ENCODE measurements at regions not wholly inside any gene's neighbourhood (a gene's known extent, or its start where the extent isn't known, plus 50 kb on each side); places are given as distances from the start of the nearest gene placed in this dataset.

DNA sequence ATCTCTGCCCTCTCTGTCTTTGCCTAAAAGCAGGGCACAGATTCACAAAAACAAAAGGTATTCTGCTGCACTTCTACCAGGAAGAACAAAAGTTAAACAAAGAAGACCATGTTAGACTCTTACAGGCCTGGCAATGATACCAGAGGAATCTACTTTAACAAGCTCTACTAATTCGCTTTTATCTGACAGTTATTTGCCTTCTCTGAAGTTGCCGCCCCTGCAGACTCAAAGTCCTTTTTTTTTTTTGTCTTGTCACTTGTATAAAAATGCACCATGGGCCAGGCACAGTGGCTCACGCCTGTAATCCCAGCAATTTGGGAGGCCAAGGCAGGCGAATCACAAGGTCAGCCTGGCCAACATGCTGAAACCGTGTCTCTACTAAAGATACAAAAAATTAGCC, 176.5 kb upstream of the UBL3 start:
- H3K27me3 ChIP-seq: no peaks in the 10 kb centered on the region
- H3K36me3 ChIP-seq: no peaks in the 10 kb centered on the region
- H3K4me3 ChIP-seq: no peak overlapping the region
- WGBS, 2 donors (ENCODE audit: low coverage in 1 of 2): 0 to 62% methylated on average over 1 to 5 of the region's 5 CpGs
- H3K27ac ChIP-seq: no peak overlapping the region
- TF ChIP-seq, protein P1, sequence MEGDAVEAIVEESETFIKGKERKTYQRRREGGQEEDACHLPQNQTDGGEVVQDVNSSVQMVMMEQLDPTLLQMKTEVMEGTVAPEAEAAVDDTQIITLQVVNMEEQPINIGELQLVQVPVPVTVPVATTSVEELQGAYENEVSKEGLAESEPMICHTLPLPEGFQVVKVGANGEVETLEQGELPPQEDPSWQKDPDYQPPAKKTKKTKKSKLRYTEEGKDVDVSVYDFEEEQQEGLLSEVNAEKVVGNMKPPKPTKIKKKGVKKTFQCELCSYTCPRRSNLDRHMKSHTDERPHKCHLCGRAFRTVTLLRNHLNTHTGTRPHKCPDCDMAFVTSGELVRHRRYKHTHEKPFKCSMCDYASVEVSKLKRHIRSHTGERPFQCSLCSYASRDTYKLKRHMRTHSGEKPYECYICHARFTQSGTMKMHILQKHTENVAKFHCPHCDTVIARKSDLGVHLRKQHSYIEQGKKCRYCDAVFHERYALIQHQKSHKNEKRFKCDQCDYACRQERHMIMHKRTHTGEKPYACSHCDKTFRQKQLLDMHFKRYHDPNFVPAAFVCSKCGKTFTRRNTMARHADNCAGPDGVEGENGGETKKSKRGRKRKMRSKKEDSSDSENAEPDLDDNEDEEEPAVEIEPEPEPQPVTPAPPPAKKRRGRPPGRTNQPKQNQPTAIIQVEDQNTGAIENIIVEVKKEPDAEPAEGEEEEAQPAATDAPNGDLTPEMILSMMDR (IDR thresholded peaks at IDR 0.05): no peak
- TF ChIP-seq EP300 (IDR thresholded peaks at IDR 0.05; ENCODE audit: low read depth) (no peak), POLR2AphosphoS5 (IDR thresholded peaks at IDR 0.05) (no peak), POLR2A (IDR thresholded peaks at IDR 0.05) (no peak)
- H3K4me1 ChIP-seq: no peaks in the 10 kb centered on the region
- intact Hi-C loops (cut with DNase I; ENCODE audit: low total_unique reads) (no loop called here), in situ Hi-C loops (cut with MboI; ENCODE audit: low pct_ligation_motif_present in 1 of 4, low pct_unique_long_range_greater_than_20kb in 1 of 4, low sequenced_read_pairs in 3 of 4) (no loop called here)
- H3K9me3 ChIP-seq: no peaks in the 10 kb centered on the region
- no peak for DNase-seq

DNA sequence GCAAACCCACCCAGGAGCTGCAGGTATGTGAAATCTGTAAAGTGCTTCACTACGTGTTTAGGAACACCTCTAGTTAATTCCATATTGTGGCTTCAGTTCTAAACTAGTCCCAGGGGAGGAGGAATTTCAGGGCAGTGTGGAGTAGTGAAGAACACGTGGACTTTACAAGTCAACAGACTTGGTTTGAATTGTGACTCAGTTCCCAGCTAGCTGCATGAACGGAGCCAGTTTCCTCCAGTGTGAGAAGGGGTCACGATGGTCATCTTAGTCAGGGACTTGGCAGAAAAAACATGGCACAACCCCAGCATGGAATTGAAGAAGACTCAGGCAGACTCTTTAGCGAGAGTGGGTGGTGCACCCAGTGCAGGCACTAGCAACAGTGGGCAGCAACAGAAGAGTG, 175.7 kb upstream of the UBL3 start:
- intact Hi-C loops (cut with DNase I; ENCODE audit: low total_unique reads) (no loop called here), in situ Hi-C loops (cut with MboI; ENCODE audit: low pct_ligation_motif_present in 1 of 4, low pct_unique_long_range_greater_than_20kb in 1 of 4, low sequenced_read_pairs in 3 of 4) (no loop called here)
- DNase-seq: no peak
- Histone ChIP-seq H3K9me3 (no peaks in the 10 kb centered on the region), H3K36me3 (no peaks in the 10 kb centered on the region), H3K4me3 (no peak overlapping the region), H3K4me1 (no peaks in the 10 kb centered on the region), H3K27me3 (no peaks in the 10 kb centered on the region), H3K27ac (no peak overlapping the region)
- TF ChIP-seq EP300 (IDR thresholded peaks at IDR 0.05; ENCODE audit: low read depth) (no peak), POLR2A (IDR thresholded peaks at IDR 0.05) (no peak)
- TF ChIP-seq, protein P1 (IDR thresholded peaks at IDR 0.05): no peak
- 84 to 100% methylated on average over 2 to 5 of the region's 5 CpGs for WGBS, 2 donors (ENCODE audit: low coverage in 1 of 2)

DNA sequence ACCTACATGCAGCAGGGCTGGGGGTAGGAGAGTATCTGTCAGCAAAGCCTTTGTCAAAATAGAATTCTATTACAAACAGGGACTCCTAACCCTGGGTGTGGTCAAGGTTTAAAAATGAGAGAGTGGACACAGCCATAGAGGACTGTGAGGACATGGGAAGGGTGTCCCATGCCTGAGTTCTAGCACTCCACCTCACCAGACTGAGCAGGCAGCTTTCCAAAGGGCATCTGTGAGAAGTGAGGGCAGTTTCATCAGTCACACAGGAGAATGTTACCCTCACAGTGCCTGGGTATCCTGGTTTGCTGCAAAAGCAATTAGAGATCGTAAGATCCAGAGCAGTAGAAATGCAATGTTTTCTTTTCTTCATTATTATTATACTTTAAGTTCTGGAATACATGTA, 174.9 kb upstream of the UBL3 start:
- TF ChIP-seq EP300 (IDR thresholded peaks at IDR 0.05; ENCODE audit: low read depth) (no peak), POLR2A (IDR thresholded peaks at IDR 0.05) (no peak), POLR2AphosphoS5 (IDR thresholded peaks at IDR 0.05) (no peak)
- TF ChIP-seq, protein P1 (IDR thresholded peaks at IDR 0.05): no peak

DNA sequence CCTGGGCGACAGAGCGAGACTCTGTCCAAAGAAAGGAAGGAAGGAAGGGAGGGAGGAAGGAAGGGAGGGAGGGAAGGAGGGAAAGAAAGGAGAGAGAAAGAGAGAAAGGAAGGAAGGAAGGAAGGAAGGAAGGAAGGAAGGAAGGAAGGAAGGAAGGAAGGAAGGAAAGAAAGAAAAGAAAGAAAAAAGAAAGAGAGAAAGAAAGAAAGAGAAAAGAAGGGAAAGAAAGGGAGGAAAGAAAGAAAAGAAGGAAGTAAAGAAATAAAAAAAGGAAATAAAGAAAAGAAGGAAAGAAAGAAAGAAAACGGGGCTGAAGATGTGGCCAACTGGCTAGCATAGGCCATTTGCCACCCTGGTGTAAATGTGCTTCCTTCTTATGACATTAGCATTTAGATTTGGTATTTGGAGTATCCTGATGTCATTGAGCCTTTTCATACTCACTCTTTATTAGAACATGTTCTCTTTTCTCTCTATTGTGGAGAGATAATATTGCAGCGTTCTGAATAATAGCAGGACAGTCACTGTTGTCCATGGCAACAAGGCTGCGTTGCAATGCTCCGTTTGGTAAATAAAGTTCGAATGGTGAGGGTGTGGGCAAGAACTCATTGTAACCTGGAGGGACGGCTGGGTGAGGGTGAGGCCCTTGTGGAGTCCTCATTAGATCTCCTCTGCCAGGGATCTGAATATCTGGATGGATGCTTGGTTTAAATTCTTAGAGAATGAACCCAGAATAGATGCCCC, 173.9 kb upstream of the UBL3 start:
- no peak overlapping the region for H3K4me3 ChIP-seq
- H3K27ac ChIP-seq: no peak overlapping the region
- in situ Hi-C loops (cut with MboI; ENCODE audit: low pct_ligation_motif_present in 1 of 4, low pct_unique_long_range_greater_than_20kb in 1 of 4, low sequenced_read_pairs in 3 of 4) (no loop called here), intact Hi-C loops (cut with DNase I; ENCODE audit: low total_unique reads) (no loop called here)
- TF ChIP-seq POLR2AphosphoS5 (IDR thresholded peaks at IDR 0.05): no peak
- no peak for TF ChIP-seq EP300 (IDR thresholded peaks at IDR 0.05; ENCODE audit: low read depth)
- TF ChIP-seq, protein P1 (IDR thresholded peaks at IDR 0.05): no peak
- TF ChIP-seq POLR2A (IDR thresholded peaks at IDR 0.05): no peak
- no peaks in the 10 kb centered on the region for H3K9me3 ChIP-seq
- no peaks in the 10 kb centered on the region for H3K27me3 ChIP-seq
- H3K4me1 ChIP-seq: no peaks in the 10 kb centered on the region
- 84 to 90% methylated on average over 7 to 8 of the region's 8 CpGs for WGBS, 2 donors (ENCODE audit: low coverage in 1 of 2)
- DNase-seq: no peak
- H3K36me3 ChIP-seq: no peaks in the 10 kb centered on the region

More for the DNA sequence above, 174.9 kb upstream of the UBL3 start:
- Histone ChIP-seq H3K27me3 (no peaks in the 10 kb centered on the region), H3K9me3 (no peaks in the 10 kb centered on the region), H3K27ac (no peak overlapping the region), H3K4me1 (no peaks in the 10 kb centered on the region), H3K36me3 (no peaks in the 10 kb centered on the region), H3K4me3 (no peak overlapping the region)
- in situ Hi-C loops (cut with MboI; ENCODE audit: low pct_ligation_motif_present in 1 of 4, low pct_unique_long_range_greater_than_20kb in 1 of 4, low sequenced_read_pairs in 3 of 4) (no loop called here), intact Hi-C loops (cut with DNase I; ENCODE audit: low total_unique reads) (no loop called here)
- 80 to 85% methylated on average over 1 of the region's 1 CpG for WGBS, 2 donors (ENCODE audit: low coverage in 1 of 2)
- DNase-seq: no peak

Measured in transverse colon (tissue), 4 donors.